Adrenal gland (tissue), 5 donors: ENCODE measurements at regions not wholly inside any gene's neighbourhood (a gene's known extent, or its start where the extent isn't known, plus 50 kb on each side); places are given as distances from the start of the nearest gene placed in this dataset.

Source experiments
- CTCF ChIP-seq, 6 experiments: fragments of 450-650 bp in 4 of 6; fragments of 200-600 bp in 2 of 6; sonication (generic) in 1 of 6; IDR thresholded peaks; 1 replicate in 5 of 6; 2 replicates in 1 of 6; pipeline versions ENCODE4 v1.5.1 to v1.8.0; 2016 to 2021; ENCODE audit warnings: antibody characterized with exemption in 6 of 6, mild to moderate bottlenecking in 2 of 6, moderate library complexity in 1 of 6
- POLR2A ChIP-seq, 2 donors: fragments of 450-650 bp; IDR thresholded peaks; one replicate each; pipeline ENCODE4 v1.6.1; 2017; ENCODE audit warnings: antibody characterized with exemption in 2 of 2, mild to moderate bottlenecking in 2 of 2, moderate library complexity in 1 of 2
- donor health status: DM: no; HTN: no; CAD: no.

GRCh38 chr6:84403545-84403944 is 176.1 kb upstream of the CEP162 start:
- TF ChIP-seq CTCF (IDR thresholded peaks at IDR 0.05) = no peak
- TF ChIP-seq POLR2A (IDR thresholded peaks at IDR 0.05) = no peak
